Heart right ventricle (tissue), 16 donors: ENCODE measurements at regions not wholly inside any gene's neighbourhood (a gene's known extent, or its start where the extent isn't known, plus 50 kb on each side); places are given as distances from the start of the nearest gene placed in this dataset.
"Not testable (repeated sequence)": the region's sequence is repeated elsewhere in the genome, so short reads cannot be mapped to it uniquely, and the experiment has no call there.

Experiments used
- ATAC-seq, 8 donors: fragments of 200-7000 bp; cut with Tn5 transposase; one replicate each; pipeline ENCODE4 v1.9.1; 2020; ENCODE audit warnings: mild to moderate bottlenecking in 8 of 8, moderate library complexity in 8 of 8, moderate number of reproducible peaks in 1 of 8
- DNase-seq, 2 donors: peaks; one replicate each; pipeline ENCODE4 v3.0.0-alpha.2; 2020
- H3K27ac ChIP-seq, 10 donors: fragments of 200-600 bp; sonication (generic) in 2 of 10; one replicate each; pipeline versions ENCODE4 v1.5.0 to v1.8.0; 2020 to 2022; ENCODE audit warnings: mild to moderate bottlenecking in 3 of 10
- H3K27me3 ChIP-seq, 7 donors: fragments of 200-600 bp; one replicate each; pipeline ENCODE4 v1.8.0; 2021 to 2022; ENCODE audit warnings: mild to moderate bottlenecking in 2 of 7
- H3K36me3 ChIP-seq, 9 donors: fragments of 200-600 bp; sonication (generic) in 1 of 9; one replicate each; pipeline versions ENCODE4 v1.5.0 to v1.8.0; 2020 to 2022; ENCODE audit warnings: mild to moderate bottlenecking in 2 of 9
- H3K4me1 ChIP-seq, 9 donors: fragments of 200-600 bp; sonication (generic) in 1 of 9; one replicate each; pipeline versions ENCODE4 v1.5.0 to v1.8.0; 2020 to 2022; ENCODE audit warnings: mild to moderate bottlenecking in 4 of 9
- H3K4me3 ChIP-seq, 10 donors: fragments of 200-600 bp; sonication (generic) in 2 of 10; one replicate each; pipeline versions ENCODE4 v1.5.0 to v1.8.0; 2020 to 2022; ENCODE audit warnings: mild to moderate bottlenecking in 7 of 10, moderate library complexity in 2 of 10
- H3K9me3 ChIP-seq, 11 donors: fragments of 200-600 bp in 10 of 11; sonication (generic) in 2 of 11; one replicate each; pipeline versions ENCODE4 v1.5.0 to v1.8.0; 2013 to 2022; ENCODE audit warnings: mild to moderate bottlenecking in 2 of 11, control low read depth in 1 of 11, moderate library complexity in 1 of 11
- CTCF ChIP-seq, 9 donors: fragments of 200-600 bp; sonication (generic) in 2 of 9; IDR thresholded peaks; one replicate each; pipeline versions ENCODE4 v1.5.0 to v1.8.0; 2021 to 2022; ENCODE audit warnings: antibody characterized with exemption in 9 of 9, mild to moderate bottlenecking in 5 of 9, moderate library complexity in 1 of 9
- WGBS, 2 donors: extraction: QIAGEN DNeasy Blood & Tissue Kit; methylation state at CpG; one replicate each; pipeline ENCODE4 v1.1.7; 2013; ENCODE audit warnings: inconsistent platforms in 1 of 2; 5-methylcytosine and 5-hydroxymethylcytosine counted together
- intact Hi-C, 10 donors: fragments of 100-400 bp; cut with DNase I; formaldehyde crosslinking; loops; one replicate each; pipeline versions ENCODE4 v1.11.1 to v1.14.2; 2022
- donor health status: Arrhythmogenic right ventricular cardiomyopathy.
- donor health status: ischemic (EF 13 %, LVEDD 7.1; RV severe dilation, severe dysfunction).
- donor health status: healthy with polysubstance abuse.
- donor health status: DM: no; HTN: yes; CAD: no.
- donor health status: DM: no; HTN: no; CAD: no.
- donor health status: ischemic (EF 25% LVEDD 6.9; RV normal size, moderate dysfunction).
- donor health status: ischemic (EF 25% LVEDD 5.7; RV mildly dilated, moderate dysfunction).
- donor health status: healthy.
- donor health status: DM: yes; HTN: yes; CAD: no.
- donor health status: Ischemic cardiomyopathy.
- donor health status: ischemic (EF 35%, LVEDD 5.7; RV mildly dilated, moderate dysfunction).
- donor health status: nonischemic (EF 11% LVEDD 7.7; RV severe dilation, severe dysfunction).
- donor health status: DM: yes; HTN: yes; CAD: no.
- donor health status: PGD.
- donor health status: ischemic (EF 29% LVEDD 5.4; RV normal size, mild dysfunction).
- donor health status: nonischemic (EF 23%, LVEDD 6.1; RV moderate dilation, normal function).

DNA sequence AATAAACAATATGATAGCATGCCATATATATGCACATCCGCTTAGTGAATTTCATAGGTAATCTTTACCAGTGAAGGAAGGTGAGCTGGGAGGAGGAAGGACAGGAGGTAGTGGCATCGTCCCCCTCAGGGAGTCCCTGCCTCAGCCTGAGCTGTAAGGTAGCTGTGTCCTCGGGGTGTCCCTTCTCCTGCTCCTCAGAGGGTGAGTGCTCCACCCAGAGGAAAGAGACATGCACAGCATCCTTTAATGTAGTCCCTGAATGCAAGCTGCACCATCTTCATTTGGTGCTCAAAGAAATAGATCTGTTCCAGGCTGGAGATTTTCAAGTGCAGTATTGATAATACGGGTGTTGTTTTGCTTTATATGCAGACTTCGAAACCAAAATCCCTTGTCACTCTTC, 330.4 kb upstream of the SFRP2 start:
- no peak for TF ChIP-seq CTCF (IDR thresholded peaks at IDR 0.05)
- H3K9me3 ChIP-seq: peaks cover 0 to under 1% (median 0%) of the 10 kb centered on the region in 11 donors
- ATAC-seq: no peak
- intact Hi-C loops: no loop called here
- no peak for DNase-seq
- H3K27me3 ChIP-seq: no peaks in the 10 kb centered on the region
- H3K36me3 ChIP-seq: no peaks in the 10 kb centered on the region
- H3K27ac ChIP-seq: no peak overlapping the region
- no peak overlapping the region for H3K4me3 ChIP-seq
- 71 to 79% methylated on average over 5 of the region's 5 CpGs for WGBS, 2 donors
- no peaks in the 10 kb centered on the region for H3K4me1 ChIP-seq

GRCh38 chr4:154117726-154118125, 328.8 kb upstream of the SFRP2 start:
- not testable (repeated sequence) for DNase-seq, H3K27me3 ChIP-seq

DNA sequence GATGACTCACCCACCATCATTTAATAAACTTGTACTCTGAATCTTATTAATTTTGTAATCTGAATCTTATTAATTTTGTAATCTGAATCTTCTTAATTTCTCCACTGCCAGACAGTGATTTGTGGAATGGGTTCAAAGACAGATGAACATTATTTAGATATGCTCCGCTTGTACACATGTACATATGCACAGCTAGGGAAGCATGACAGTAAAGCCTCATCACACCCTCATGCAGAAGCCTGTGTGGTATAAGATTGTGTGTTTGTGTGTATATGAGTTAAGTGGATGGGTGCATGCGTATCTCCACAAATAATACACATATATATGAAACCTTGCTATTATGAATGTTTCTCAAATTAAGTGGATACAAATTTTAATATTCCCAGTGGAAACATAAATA, 318.5 kb upstream of the SFRP2 start:
- 90 to 92% methylated on average over 2 of the region's 2 CpGs for WGBS, 2 donors
- TF ChIP-seq CTCF (IDR thresholded peaks at IDR 0.05): no peak
- Histone ChIP-seq H3K4me3 (no peak overlapping the region), H3K27ac (no peak overlapping the region), H3K36me3 (no peaks in the 10 kb centered on the region), H3K27me3 (no peaks in the 10 kb centered on the region), H3K9me3 (peaks cover 0 to 45% (median 0%) of the 10 kb centered on the region in 11 donors), H3K4me1 (no peaks in the 10 kb centered on the region)
- intact Hi-C loops: no loop called here
- no peak for ATAC-seq
- no peak for DNase-seq

More at GRCh38 chr4:154117726-154118125, 328.8 kb upstream of the SFRP2 start:
- WGBS, 2 donors: 79 to 81% methylated on average over 9 of the region's 9 CpGs
- H3K27ac ChIP-seq, H3K36me3 ChIP-seq, ATAC-seq, intact Hi-C loops, H3K4me3 ChIP-seq, H3K4me1 ChIP-seq: not testable (repeated sequence)
- peaks cover 0 to 11% (median 0%) of the 10 kb centered on the region in 11 donors for H3K9me3 ChIP-seq

- Histone ChIP-seq H3K27me3 (no peaks in the 10 kb centered on the region), H3K27ac (no peak overlapping the region), H3K36me3 (no peaks in the 10 kb centered on the region), H3K9me3 (no peaks in the 10 kb centered on the region), H3K4me3 (no peak overlapping the region), H3K4me1 (no peaks in the 10 kb centered on the region)
- DNase-seq (no peak), ATAC-seq (no peak)
- WGBS, 2 donors: 48% methylated on average over 2 of the region's 2 CpGs
- no peak for TF ChIP-seq CTCF (IDR thresholded peaks at IDR 0.05)
- intact Hi-C loops: no loop called here
These were observed 299.9 kb upstream of the SFRP2 start for GRCh38 chr4:154088741-154089140.

DNA sequence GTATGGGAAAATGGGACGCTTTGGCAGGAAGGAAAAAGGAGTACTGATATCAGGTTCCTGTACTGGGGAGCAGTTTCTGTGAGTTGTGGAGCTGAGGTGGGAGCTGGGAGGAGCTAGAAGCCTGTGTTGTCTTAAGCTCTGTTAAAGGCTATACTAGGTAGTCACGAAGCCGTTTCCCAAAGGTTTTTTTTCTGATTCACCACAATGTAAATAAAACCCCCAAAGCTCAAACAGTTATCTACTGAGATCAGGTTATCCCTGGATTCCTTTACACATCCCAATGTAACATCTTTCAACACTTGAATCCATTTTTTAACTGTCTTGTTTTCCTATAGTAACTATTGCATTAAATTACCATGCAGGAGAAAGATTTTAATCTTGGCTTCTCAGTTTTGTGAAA, 297.4 kb upstream of the SFRP2 start:
- no peak overlapping the region for H3K4me3 ChIP-seq
- intact Hi-C loops: no loop called here
- H3K27ac ChIP-seq: no peak overlapping the region
- 28 to 31% methylated on average over 3 of the region's 3 CpGs for WGBS, 2 donors
- H3K27me3 ChIP-seq: peaks cover 0 to 3% (median 0%) of the 10 kb centered on the region in 7 donors
- no peaks in the 10 kb centered on the region for H3K36me3 ChIP-seq
- no peak for DNase-seq
- no peaks in the 10 kb centered on the region for H3K9me3 ChIP-seq
- no peaks in the 10 kb centered on the region for H3K4me1 ChIP-seq
- TF ChIP-seq CTCF (IDR thresholded peaks at IDR 0.05): no peak
- ATAC-seq: no peak
